Fibroblast of pulmonary artery (primary cell): ENCODE measurements at regions not wholly inside any gene's neighbourhood (a gene's known extent, or its start where the extent isn't known, plus 50 kb on each side); places are given as distances from the start of the nearest gene placed in this dataset.
A peak's percentile ranks its signal among the peaks of the same experiment; 100 is the strongest.

ENCODE experiments used
- DNase-seq: peaks from one replicate; pipeline ENCODE4 v3.0.0-alpha.2; 2010; ENCODE audit warnings: low read depth
- H3K4me3 ChIP-seq: replicated peaks from 2 replicates; pipeline ENCODE4 v1.5.1; 2011; ENCODE audit warnings: low read depth, mild to moderate bottlenecking, control low read depth, low read length, moderate library complexity
- CTCF ChIP-seq: IDR thresholded peaks from 2 replicates; pipeline ENCODE4 v1.5.1; 2011; ENCODE audit warnings: mild to moderate bottlenecking, control low read depth, low read length, inconsistent platforms; ENCODE audit errors: missing control alignments

- no peak overlapping the region for H3K4me3 ChIP-seq
- DNase-seq, result no peak
- no peak for TF ChIP-seq CTCF
These were observed 474.4 kb upstream of the MAGEB18 start for GRCh38 chrX:25663701-25664100.

- no peak overlapping the region for H3K4me3 ChIP-seq
- TF ChIP-seq CTCF, result no peak
- DNase-seq, result no peak
These were observed 472.7 kb upstream of the MAGEB18 start for GRCh38 chrX:25665431-25665830.

- no peak for TF ChIP-seq CTCF
- no peak for DNase-seq
- H3K4me3 ChIP-seq, result no peak overlapping the region
These were observed 470.5 kb upstream of the MAGEB18 start for GRCh38 chrX:25667681-25668080.

- no peak for TF ChIP-seq CTCF
- H3K4me3 ChIP-seq, result no peak overlapping the region
These were observed 463.4 kb upstream of the MAGEB18 start for GRCh38 chrX:25674776-25675175.

GRCh38 chrX:25701876-25702275 lies 436.3 kb upstream of the MAGEB18 start:
- H3K4me3 ChIP-seq, result no peak overlapping the region
- DNase-seq, result no peak
- TF ChIP-seq CTCF, result no peak

More at GRCh38 chrX:25674776-25675175, 463.4 kb upstream of the MAGEB18 start:
- no peak for DNase-seq

- DNase-seq, result no peak
- TF ChIP-seq CTCF, result no peak
- H3K4me3 ChIP-seq, result no peak overlapping the region
These were observed 421.0 kb upstream of the MAGEB18 start for GRCh38 chrX:25717122-25717521.

- peak; percentile 35 for DNase-seq
- TF ChIP-seq CTCF, result peak; percentile 44
- H3K4me3 ChIP-seq, result no peak overlapping the region
These were observed 416.6 kb upstream of the MAGEB18 start for GRCh38 chrX:25721564-25721963.
